Neural progenitor cell (in vitro differentiated cells): ENCODE measurements at regions not wholly inside any gene's neighbourhood (a gene's known extent, or its start where the extent isn't known, plus 50 kb on each side); places are given as distances from the start of the nearest gene placed in this dataset.

Source experiments
- EZH2 ChIP-seq: fragments of 200-600 bp; sonication (generic); IDR thresholded peaks from 2 replicates; pipeline ENCODE4 v1.6.1; 2017; ENCODE audit warnings: antibody characterized with exemption, mild to moderate bottlenecking, moderate library complexity
- TF ChIP-seq, protein P1 (sequence below): fragments of 200-600 bp; sonication (generic); IDR thresholded peaks from 2 replicates; pipeline ENCODE4 v1.5.1; 2017; ENCODE audit warnings: antibody characterized with exemption, mild to moderate bottlenecking

DNA sequence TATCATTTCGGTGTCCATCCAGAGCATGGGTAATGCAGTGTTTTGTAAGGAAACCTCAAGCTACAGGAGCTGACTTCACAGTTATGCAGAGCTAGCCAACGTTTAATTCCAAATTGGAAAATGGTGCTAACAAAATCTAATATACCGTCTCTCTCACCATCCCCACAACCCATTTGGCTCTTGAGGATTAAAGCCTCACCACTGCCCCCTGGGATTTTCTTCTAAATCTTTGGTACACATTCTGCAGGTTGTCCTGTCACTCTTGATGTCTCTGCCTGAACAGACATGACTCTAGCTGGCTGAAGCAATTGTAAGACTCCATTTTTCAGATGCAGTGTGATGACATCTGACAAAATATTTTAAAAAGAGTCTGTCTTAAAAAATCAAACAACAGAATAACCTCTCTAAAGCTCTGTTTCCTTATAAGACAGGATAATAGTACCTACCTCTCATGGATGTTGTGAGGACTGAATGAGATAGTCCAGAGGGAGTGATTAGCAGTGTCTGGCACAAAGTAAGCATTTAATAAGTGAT lies 451.8 kb downstream of the SUCLA2 start:
- TF ChIP-seq, protein P1, sequence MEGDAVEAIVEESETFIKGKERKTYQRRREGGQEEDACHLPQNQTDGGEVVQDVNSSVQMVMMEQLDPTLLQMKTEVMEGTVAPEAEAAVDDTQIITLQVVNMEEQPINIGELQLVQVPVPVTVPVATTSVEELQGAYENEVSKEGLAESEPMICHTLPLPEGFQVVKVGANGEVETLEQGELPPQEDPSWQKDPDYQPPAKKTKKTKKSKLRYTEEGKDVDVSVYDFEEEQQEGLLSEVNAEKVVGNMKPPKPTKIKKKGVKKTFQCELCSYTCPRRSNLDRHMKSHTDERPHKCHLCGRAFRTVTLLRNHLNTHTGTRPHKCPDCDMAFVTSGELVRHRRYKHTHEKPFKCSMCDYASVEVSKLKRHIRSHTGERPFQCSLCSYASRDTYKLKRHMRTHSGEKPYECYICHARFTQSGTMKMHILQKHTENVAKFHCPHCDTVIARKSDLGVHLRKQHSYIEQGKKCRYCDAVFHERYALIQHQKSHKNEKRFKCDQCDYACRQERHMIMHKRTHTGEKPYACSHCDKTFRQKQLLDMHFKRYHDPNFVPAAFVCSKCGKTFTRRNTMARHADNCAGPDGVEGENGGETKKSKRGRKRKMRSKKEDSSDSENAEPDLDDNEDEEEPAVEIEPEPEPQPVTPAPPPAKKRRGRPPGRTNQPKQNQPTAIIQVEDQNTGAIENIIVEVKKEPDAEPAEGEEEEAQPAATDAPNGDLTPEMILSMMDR = peak; percentile 10
- TF ChIP-seq EZH2 = no peak
